GM19043 (cell line): ENCODE measurements at regions not wholly inside any gene's neighbourhood (a gene's known extent, or its start where the extent isn't known, plus 50 kb on each side); places are given as distances from the start of the nearest gene placed in this dataset.

ENCODE experiments used
- ATAC-seq: cut with Tn5 transposase; IDR thresholded peaks from one replicate; pipeline ENCODE4 v1.9.1; 2021; ENCODE audit warnings: low read depth; ENCODE audit not compliant: unreplicated experiment

GRCh38 chr5:1670351-1670750 is 129.3 kb downstream of the MRPL36 start:
- no peak for ATAC-seq

- ATAC-seq: no peak
Measured at GRCh38 chr5:1669276-1670155, 130.1 kb downstream of the MRPL36 start.

- ATAC-seq: no peak
Measured at GRCh38 chr5:1668141-1668721, 131.4 kb downstream of the MRPL36 start.

- no peak for ATAC-seq
Measured at GRCh38 chr5:1667648-1668140, 131.9 kb downstream of the MRPL36 start.

GRCh38 chr5:1666812-1667588 is 132.6 kb downstream of the MRPL36 start:
- no peak for ATAC-seq

GRCh38 chr5:1666221-1666620 is 133.4 kb downstream of the MRPL36 start:
- ATAC-seq: no peak

- ATAC-seq: no peak
Measured at GRCh38 chr5:1665803-1666202, 133.8 kb downstream of the MRPL36 start.

GRCh38 chr5:1665231-1665630 is 134.4 kb downstream of the MRPL36 start:
- no peak for ATAC-seq

GRCh38 chr5:1663186-1663585 is 136.5 kb downstream of the MRPL36 start:
- ATAC-seq: no peak

GRCh38 chr5:1662559-1663085 is 137.0 kb downstream of the MRPL36 start:
- ATAC-seq: no peak

GRCh38 chr5:1661831-1662558 is 137.6 kb downstream of the MRPL36 start:
- no peak for ATAC-seq

- ATAC-seq: no peak
Measured at GRCh38 chr5:1661311-1661710, 137.6 kb upstream of the LPCAT1 start.

GRCh38 chr5:1660511-1660910 is 136.8 kb upstream of the LPCAT1 start:
- ATAC-seq: no peak

GRCh38 chr5:1660001-1660400 is 136.2 kb upstream of the LPCAT1 start:
- no peak for ATAC-seq

- ATAC-seq: no peak
Measured at GRCh38 chr5:1659100-1659981, 135.6 kb upstream of the LPCAT1 start.

GRCh38 chr5:1658665-1659064 is 134.9 kb upstream of the LPCAT1 start:
- ATAC-seq: no peak

GRCh38 chr5:1657161-1657741 is 133.5 kb upstream of the LPCAT1 start:
- no peak for ATAC-seq

- no peak for ATAC-seq
Measured at GRCh38 chr5:1656271-1656975, 132.7 kb upstream of the LPCAT1 start.
